ACHN (cell line): ENCODE measurements at regions not wholly inside any gene's neighbourhood (a gene's known extent, or its start where the extent isn't known, plus 50 kb on each side); places are given as distances from the start of the nearest gene placed in this dataset.
A peak's percentile ranks its signal among the peaks of the same experiment; 100 is the strongest.

Experiments
- DNase-seq: peaks from one replicate; pipeline ENCODE4 v3.0.0-alpha.2; 2015
- in situ Hi-C: cut with HindIII; loops from 2 replicates; pipeline ENCODE4 v1.10.0; 2017; ENCODE audit warnings: low sequenced_read_pairs, low pct_ligation_motif_present, low pct_unique_long_range_greater_than_20kb

- in situ Hi-C loops = no loop called here
Observed at GRCh38 chrX:44470816-44471215, 71.8 kb downstream of the FUNDC1 start.

DNA sequence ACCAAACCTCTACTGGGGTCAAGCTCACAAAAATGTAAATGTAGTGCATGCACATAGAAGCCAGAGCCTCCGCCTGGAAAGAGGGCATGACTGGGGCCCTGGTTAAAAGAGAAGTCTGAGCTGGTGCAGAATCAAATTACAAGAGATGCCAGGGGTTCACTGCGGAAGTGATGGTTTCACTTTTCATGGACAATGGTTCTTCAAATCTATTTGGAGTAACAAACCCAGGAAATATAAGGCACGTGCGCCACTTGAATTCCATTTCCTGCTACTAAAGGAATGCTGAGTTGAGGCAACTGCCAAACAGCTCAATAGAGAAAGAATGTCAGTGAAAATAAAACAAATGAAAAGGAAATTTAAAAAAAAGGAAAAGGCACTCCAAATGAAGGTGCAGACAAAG, 79.8 kb downstream of the FUNDC1 start:
- DNase-seq = no peak
- in situ Hi-C loops = no loop called here

More at GRCh38 chrX:44470816-44471215, 71.8 kb downstream of the FUNDC1 start:
- no peak for DNase-seq

GRCh38 chrX:44459501-44459900, 83.2 kb downstream of the FUNDC1 start:
- no peak for DNase-seq
- in situ Hi-C loops = no loop called here

DNA sequence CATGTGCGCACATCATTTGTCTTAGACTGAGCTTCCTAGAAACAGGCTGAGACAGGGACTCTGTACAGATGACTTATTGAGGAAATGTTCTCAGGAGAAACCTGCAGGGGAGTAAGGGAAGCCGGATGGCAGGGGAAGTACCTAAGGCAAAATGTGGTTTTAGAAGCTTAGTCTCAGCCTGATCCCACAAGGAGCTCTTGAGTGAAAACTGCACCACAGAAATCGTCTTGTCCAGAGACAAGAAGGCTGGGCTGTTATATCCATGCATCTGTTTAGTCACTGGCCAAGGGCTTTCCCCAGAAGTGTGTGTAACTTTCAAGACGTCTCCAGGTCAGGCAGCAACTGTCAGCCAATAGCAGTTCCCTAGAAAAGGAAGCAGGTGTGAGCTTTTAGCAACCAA, 86.0 kb downstream of the FUNDC1 start:
- in situ Hi-C loops = no loop called here
- no peak for DNase-seq

- in situ Hi-C loops = no loop called here
- DNase-seq = no peak
Observed at GRCh38 chrX:44451056-44451455, 91.6 kb downstream of the FUNDC1 start.

- in situ Hi-C loops = no loop called here
- no peak for DNase-seq
Observed at GRCh38 chrX:44447214-44447613, 95.4 kb downstream of the FUNDC1 start.

- no peak for DNase-seq
- in situ Hi-C loops = no loop called here
Observed at GRCh38 chrX:44440006-44440405, 96.5 kb upstream of the EFHC2 start.

- DNase-seq = no peak
Observed at GRCh38 chrX:44439242-44439794, 95.8 kb upstream of the EFHC2 start.

DNA sequence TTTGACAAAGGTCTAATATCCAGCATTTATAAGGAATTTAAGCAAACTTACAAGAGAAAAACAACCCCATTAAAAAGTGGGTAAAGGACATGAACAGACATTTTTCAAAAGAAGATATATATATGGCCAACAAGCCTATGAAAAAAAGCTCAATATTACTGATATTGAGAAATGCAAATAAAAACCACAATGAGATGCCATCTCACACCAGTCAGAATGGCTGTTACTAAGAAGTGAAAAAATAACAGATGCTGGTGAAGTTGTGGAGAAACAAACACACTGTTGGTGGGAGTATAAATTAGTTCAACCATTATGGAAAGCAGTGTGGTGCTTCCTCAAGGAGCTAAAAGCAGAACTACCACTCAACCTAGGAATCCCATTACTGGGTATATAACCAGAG, 91.6 kb upstream of the EFHC2 start:
- in situ Hi-C loops = no loop called here
- DNase-seq = no peak

More at GRCh38 chrX:44439242-44439794, 95.8 kb upstream of the EFHC2 start:
- in situ Hi-C loops = no loop called here

GRCh38 chrX:44433556-44433955, 90.1 kb upstream of the EFHC2 start:
- no peak for DNase-seq
- in situ Hi-C loops = no loop called here

DNA sequence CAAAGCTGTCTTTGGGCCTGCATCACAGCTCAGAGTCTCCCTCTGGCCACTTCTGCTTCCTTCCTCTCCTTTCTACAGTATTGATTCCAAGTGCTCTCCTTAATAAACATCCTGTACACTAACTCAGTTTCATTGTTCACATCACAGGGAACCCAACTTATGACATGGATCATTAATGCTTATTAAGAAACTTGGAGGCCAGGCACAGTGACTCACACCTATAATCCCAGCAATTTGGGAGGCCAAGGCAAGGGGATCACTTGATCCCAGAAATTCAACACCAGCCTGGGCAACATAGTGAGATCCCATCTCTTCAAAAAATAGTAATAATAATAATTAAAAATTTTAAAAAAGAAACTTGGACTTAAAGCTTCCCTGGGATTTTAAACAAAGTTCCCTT, 89.2 kb upstream of the EFHC2 start:
- in situ Hi-C loops = no loop called here
- DNase-seq = no peak

DNA sequence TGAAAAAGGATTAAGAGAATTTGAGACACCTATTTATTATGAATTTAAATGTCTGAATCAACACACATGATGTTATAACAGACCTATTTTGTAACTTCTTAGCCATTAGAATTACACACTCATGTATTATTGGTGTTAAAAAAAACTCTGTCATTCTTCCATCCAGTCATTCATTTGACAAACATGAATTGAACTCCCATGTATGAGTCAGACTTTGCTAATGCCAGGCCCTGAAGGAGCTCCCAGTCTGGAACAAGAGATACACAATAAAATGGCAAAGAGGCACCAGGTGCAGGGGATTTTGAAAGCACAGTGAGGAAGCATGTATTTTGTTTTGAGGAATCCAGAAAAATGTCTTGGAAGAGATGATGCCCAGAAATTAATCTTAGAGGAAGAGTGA, 87.7 kb upstream of the EFHC2 start:
- DNase-seq = peak; percentile 8
- in situ Hi-C loops = no loop called here

DNA sequence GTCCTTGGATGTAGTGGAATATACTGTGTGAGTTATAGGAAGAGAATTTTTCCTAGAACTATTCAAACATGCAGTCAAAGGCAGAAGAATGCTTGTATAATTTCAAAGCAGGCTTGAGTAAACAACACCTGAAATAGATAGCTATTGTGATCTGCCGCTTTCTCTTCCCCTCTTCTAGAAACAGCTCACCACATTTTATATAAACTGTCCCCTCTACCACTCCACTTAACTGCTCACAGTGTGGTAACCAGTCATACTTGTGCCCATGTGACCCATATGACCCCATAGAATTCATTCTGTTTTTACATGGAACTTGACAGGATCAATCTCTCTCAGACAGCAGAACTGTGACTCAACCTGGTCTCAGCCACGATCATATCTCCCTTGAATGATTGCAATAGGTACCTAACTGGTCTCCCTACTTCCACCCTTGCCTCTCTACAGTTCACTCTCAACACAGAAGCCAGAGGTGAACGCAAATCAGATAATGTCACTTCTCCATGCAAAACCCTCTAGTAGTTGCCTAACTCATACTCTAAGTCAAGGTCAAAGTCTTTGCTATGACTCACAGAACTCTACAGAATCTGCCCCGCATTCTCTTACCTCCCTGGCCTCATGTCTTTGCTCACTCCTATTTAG, 85.6 kb upstream of the EFHC2 start:
- in situ Hi-C loops = no loop called here
- no peak for DNase-seq

DNA sequence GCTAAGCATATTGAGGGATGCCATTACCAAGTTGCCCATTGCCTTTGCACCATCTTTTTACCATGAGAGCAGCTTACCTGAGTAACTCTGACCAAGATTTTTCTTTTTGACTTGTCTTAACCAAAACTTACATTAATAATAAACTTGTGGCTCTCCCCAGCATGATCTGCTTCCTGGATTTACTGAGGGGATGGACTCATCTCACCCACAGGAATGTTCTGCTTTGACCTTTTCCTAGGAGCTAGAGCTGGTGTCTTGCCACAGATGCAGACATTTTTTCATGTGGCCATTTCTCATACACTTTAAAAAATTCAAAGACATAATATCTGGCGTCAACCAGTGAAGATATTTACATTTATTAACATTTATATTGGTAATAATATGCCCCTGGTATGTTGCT, 79.2 kb upstream of the EFHC2 start:
- DNase-seq = peak; percentile 30
- in situ Hi-C loops = no loop called here

DNA sequence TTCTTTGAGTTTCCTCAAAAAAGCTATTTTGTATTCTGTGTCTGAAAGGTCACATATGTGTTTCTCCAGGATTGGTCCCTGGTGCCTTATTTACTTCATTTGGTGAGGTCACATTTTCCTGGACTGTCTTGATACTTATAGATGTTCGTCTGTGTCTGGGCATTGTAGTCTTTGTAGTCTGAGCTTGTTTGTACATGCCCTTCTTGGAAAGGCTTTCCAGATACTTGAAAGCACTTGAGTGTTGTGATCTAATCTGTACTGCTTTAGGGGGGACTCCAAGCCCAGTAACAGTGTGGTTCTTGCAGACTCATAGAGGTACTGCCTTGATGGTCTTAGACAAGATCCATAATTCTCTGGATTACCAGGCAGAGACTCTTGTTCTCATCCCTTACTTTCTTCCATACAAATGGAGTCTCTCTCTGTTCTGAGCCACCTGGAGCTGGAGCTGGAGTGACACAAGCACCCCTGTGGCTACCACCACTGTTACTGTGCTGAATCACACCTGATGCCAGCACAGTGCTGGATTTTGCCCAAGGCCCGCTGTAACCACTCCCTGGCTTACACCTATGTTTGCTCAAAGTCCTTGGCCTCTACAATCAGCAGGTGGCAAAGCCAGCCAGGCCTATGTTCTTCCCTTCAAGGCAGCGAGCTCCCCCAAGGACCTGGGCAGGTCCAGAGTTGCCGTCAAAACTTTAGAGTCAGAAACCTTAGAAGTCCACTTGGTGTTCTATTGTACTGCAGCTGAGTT, 72.3 kb upstream of the EFHC2 start:
- no peak for DNase-seq
- in situ Hi-C loops = no loop called here

GRCh38 chrX:44401151-44401550, 57.7 kb upstream of the EFHC2 start:
- in situ Hi-C loops = no loop called here
- no peak for DNase-seq

- peak; percentile 1 for DNase-seq
- in situ Hi-C loops = no loop called here
Observed at GRCh38 chrX:44400588-44400987, 57.1 kb upstream of the EFHC2 start.

GRCh38 chrX:44400161-44400560, 56.7 kb upstream of the EFHC2 start:
- in situ Hi-C loops = no loop called here
- DNase-seq = no peak
